Osteoblast (primary cell): ENCODE measurements at regions not wholly inside any gene's neighbourhood (a gene's known extent, or its start where the extent isn't known, plus 50 kb on each side); places are given as distances from the start of the nearest gene placed in this dataset.

Experiments used
- DNase-seq: peaks from one replicate; pipeline ENCODE4 v3.0.0; 2011; ENCODE audit warnings: low spot score, mixed read lengths; ENCODE audit not compliant: insufficient read length; ENCODE audit errors: missing footprints
- H2AFZ ChIP-seq: 2 replicates; pipeline ENCODE4 v1.6.0; 2011; ENCODE audit warnings: mild to moderate bottlenecking, low read length
- H3K27ac ChIP-seq: 2 replicates; pipeline ENCODE4 v1.5.1; 2011; ENCODE audit warnings: mild to moderate bottlenecking, low read depth, low read length, moderate library complexity
- H3K27me3 ChIP-seq: 2 replicates; pipeline ENCODE4 v1.6.0; 2012; ENCODE audit warnings: mild to moderate bottlenecking, control low read depth, inconsistent platforms, low read length, moderate library complexity; ENCODE audit not compliant: insufficient read depth
- H3K36me3 ChIP-seq: 2 replicates; pipeline ENCODE4 v1.5.1; 2011; ENCODE audit warnings: mild to moderate bottlenecking, low read length, control low read depth, moderate library complexity; ENCODE audit not compliant: insufficient read depth
- H3K4me1 ChIP-seq: 2 replicates; pipeline ENCODE4 v1.5.1; 2011; ENCODE audit warnings: mild to moderate bottlenecking, low read length, control low read depth, moderate library complexity; ENCODE audit not compliant: insufficient read depth
- H3K4me2 ChIP-seq: 2 replicates; pipeline ENCODE4 v1.6.0; 2011; ENCODE audit warnings: mild to moderate bottlenecking, low read length; ENCODE audit not compliant: insufficient read depth
- H3K4me3 ChIP-seq: fragments of 200-600 bp; sonication (generic); 3 replicates; pipeline ENCODE4 v1.5.1; 2012; ENCODE audit warnings: mild to moderate bottlenecking, low read length, inconsistent platforms; ENCODE audit not compliant: insufficient read depth
- H3K79me2 ChIP-seq: 2 replicates; pipeline ENCODE4 v1.6.0; 2012; ENCODE audit warnings: mild to moderate bottlenecking, low read length, control low read depth, inconsistent platforms; ENCODE audit not compliant: insufficient read depth
- H3K9me3 ChIP-seq: 2 replicates; pipeline ENCODE4 v1.5.1; 2011; ENCODE audit warnings: low read depth, low read length, control low read depth
- H4K20me1 ChIP-seq: 2 replicates; pipeline ENCODE4 v1.6.0; 2012; ENCODE audit warnings: mild to moderate bottlenecking, low read length, control low read depth; ENCODE audit not compliant: insufficient read depth
- CTCF ChIP-seq: IDR thresholded peaks from 2 replicates; pipeline ENCODE4 v1.5.1; 2011; ENCODE audit warnings: mild to moderate bottlenecking, low read depth, low read length, moderate library complexity; ENCODE audit errors: extremely low read depth

- Histone ChIP-seq H3K27ac (no peak overlapping the region), H3K36me3 (no peaks in the 10 kb centered on the region), H4K20me1 (no peaks in the 10 kb centered on the region), H3K4me3 (no peak overlapping the region), H3K4me2 (no peak overlapping the region), H3K79me2 (no peaks in the 10 kb centered on the region), H3K9me3 (no peaks in the 10 kb centered on the region), H2AFZ (no peak overlapping the region), H3K27me3 (no peaks in the 10 kb centered on the region), H3K4me1 (peaks cover 19% of the 10 kb centered on the region)
- no peak for DNase-seq
- no peak for TF ChIP-seq CTCF
Measured at GRCh38 chr17:71187145-71187878, 933.5 kb upstream of the SOX9 start.

- Histone ChIP-seq H4K20me1 (no peaks in the 10 kb centered on the region), H3K36me3 (no peaks in the 10 kb centered on the region), H2AFZ (peak overlapping the region; percentile 30), H3K4me2 (peak overlapping the region; percentile 66), H3K27me3 (no peaks in the 10 kb centered on the region), H3K79me2 (no peaks in the 10 kb centered on the region), H3K4me3 (no peak overlapping the region), H3K4me1 (peaks cover 19% of the 10 kb centered on the region), H3K27ac (peak overlapping the region; percentile 84), H3K9me3 (no peaks in the 10 kb centered on the region)
- no peak for TF ChIP-seq CTCF
- peak; percentile 37 for DNase-seq
Measured at GRCh38 chr17:71188811-71189492, 931.9 kb upstream of the SOX9 start.

- H4K20me1 ChIP-seq: no peaks in the 10 kb centered on the region
- peak overlapping the region; percentile 84 for H3K27ac ChIP-seq
- no peaks in the 10 kb centered on the region for H3K27me3 ChIP-seq
- no peaks in the 10 kb centered on the region for H3K36me3 ChIP-seq
- no peaks in the 10 kb centered on the region for H3K79me2 ChIP-seq
- H3K4me1 ChIP-seq: peaks cover 19% of the 10 kb centered on the region
- TF ChIP-seq CTCF: no peak
- H2AFZ ChIP-seq: peak overlapping the region; percentile 30
- no peaks in the 10 kb centered on the region for H3K9me3 ChIP-seq
- H3K4me3 ChIP-seq: peak overlapping the region; percentile 21
- H3K4me2 ChIP-seq: peak overlapping the region; percentile 57
- DNase-seq: no peak
Measured at GRCh38 chr17:71189493-71189831, 931.4 kb upstream of the SOX9 start.

- Histone ChIP-seq H3K4me3 (no peak overlapping the region), H3K4me1 (peaks cover 19% of the 10 kb centered on the region), H2AFZ (no peak overlapping the region), H4K20me1 (no peaks in the 10 kb centered on the region), H3K79me2 (no peaks in the 10 kb centered on the region), H3K27ac (no peak overlapping the region), H3K27me3 (no peaks in the 10 kb centered on the region), H3K36me3 (no peaks in the 10 kb centered on the region), H3K9me3 (no peaks in the 10 kb centered on the region), H3K4me2 (no peak overlapping the region)
- DNase-seq: no peak
- TF ChIP-seq CTCF: no peak
Measured at GRCh38 chr17:71192039-71192555, 928.7 kb upstream of the SOX9 start.
